ENCODE measurements at regions not wholly inside any gene's neighbourhood (a gene's known extent, or its start where the extent isn't known, plus 50 kb on each side); places are given as distances from the start of the nearest gene placed in this dataset.

GRCh38 chr11:97269527-97269926 is 879.7 kb downstream of the JRKL start:
- TF ChIP-seq CTCF (IDR thresholded peaks at IDR 0.05; ENCODE audit: low read depth, low read length, missing input control) (no peak), REST (IDR thresholded peaks at IDR 0.05) (no peak), GABPA (IDR thresholded peaks at IDR 0.05 in 1 of 2, conservative IDR thresholded peaks at IDR 0.05 in 1 of 2) (no peak), MAX (IDR thresholded peaks at IDR 0.05) (no peak), RXRA (IDR thresholded peaks at IDR 0.05) (no peak), FOXA1 (IDR thresholded peaks at IDR 0.05) (no peak), JUND (IDR thresholded peaks at IDR 0.05) (no peak), ZBTB33 (IDR thresholded peaks at IDR 0.05) (no peak), NR2F2 (IDR thresholded peaks at IDR 0.05) (no peak), RAD21 (IDR thresholded peaks at IDR 0.05) (no peak), YY1 (IDR thresholded peaks at IDR 0.05) (no peak), TAF1 (conservative IDR thresholded peaks at IDR 0.05) (no peak), FOXA2 (IDR thresholded peaks at IDR 0.05) (no peak), SP1 (IDR thresholded peaks at IDR 0.05) (no peak)
